MCF 10A (cell line): ENCODE measurements at regions not wholly inside any gene's neighbourhood (a gene's known extent, or its start where the extent isn't known, plus 50 kb on each side); places are given as distances from the start of the nearest gene placed in this dataset.

Experiments used
- BruUV-seq: library from RNA; stranded (reverse); fragments of 400-500 nt; replicated peaks from 2 replicates; lab custom pipeline; 2021; lab: Mats Ljungman, UMichigan
- CTCF ChIA-PET: fragments of 300-600 bp; sonication (Branson Sonifier 250); formaldehyde crosslinking; extraction: SDS; loops from one replicate; lab custom pipeline; 2021; ENCODE audit warnings: antibody characterized with exemption, inconsistent platforms; lab: Yijun Ruan, JAX
- POLR2A ChIA-PET: fragments of 300-600, 350-650 bp; sonication (Branson Sonifier 250); formaldehyde crosslinking; extraction: SDS; loops from one replicate; lab custom pipeline; 2020; ENCODE audit warnings: antibody characterized with exemption, inconsistent platforms; lab: Yijun Ruan, JAX
- DNase-seq: peaks from one replicate; pipeline ENCODE4 v3.0.0-alpha.2; 2018; ENCODE audit not compliant: unreplicated experiment
- H3K27ac Mint-ChIP-seq: one replicate; pipeline ENCODE4 v1.8.0; 2022; ENCODE audit warnings: mild to moderate bottlenecking, low read depth, mixed read lengths; ENCODE audit not compliant: unreplicated experiment
- H3K27me3 Mint-ChIP-seq: one replicate; pipeline ENCODE4 v1.8.0; 2022; ENCODE audit warnings: mixed read lengths; ENCODE audit not compliant: insufficient read depth, unreplicated experiment
- H3K36me3 Mint-ChIP-seq: one replicate; pipeline ENCODE4 v1.8.0; 2022; ENCODE audit warnings: mild to moderate bottlenecking, moderate library complexity, mixed read lengths; ENCODE audit not compliant: insufficient read depth, unreplicated experiment
- H3K4me1 Mint-ChIP-seq: one replicate; pipeline ENCODE4 v1.8.0; 2022; ENCODE audit warnings: mixed read lengths; ENCODE audit not compliant: insufficient read depth, unreplicated experiment
- H3K4me3 Mint-ChIP-seq: one replicate; pipeline ENCODE4 v1.8.0; 2022; ENCODE audit warnings: mild to moderate bottlenecking, moderate library complexity, mixed read lengths; ENCODE audit not compliant: unreplicated experiment
- H3K9me3 Mint-ChIP-seq: one replicate; pipeline ENCODE4 v1.8.0; 2022; ENCODE audit warnings: mixed read lengths; ENCODE audit not compliant: unreplicated experiment
- intact Hi-C: fragments of 100-400 bp; cut with micrococcal nuclease; formaldehyde crosslinking; loops from 2 replicates; pipeline ENCODE4 v1.14.1; 2022
- TF ChIP-seq, protein P1 (sequence below): fragments of 200-600 bp; IDR thresholded peaks from one replicate; pipeline ENCODE4 v1.8.0; 2022; ENCODE audit warnings: antibody characterized with exemption, mild to moderate bottlenecking; ENCODE audit not compliant: unreplicated experiment

DNA sequence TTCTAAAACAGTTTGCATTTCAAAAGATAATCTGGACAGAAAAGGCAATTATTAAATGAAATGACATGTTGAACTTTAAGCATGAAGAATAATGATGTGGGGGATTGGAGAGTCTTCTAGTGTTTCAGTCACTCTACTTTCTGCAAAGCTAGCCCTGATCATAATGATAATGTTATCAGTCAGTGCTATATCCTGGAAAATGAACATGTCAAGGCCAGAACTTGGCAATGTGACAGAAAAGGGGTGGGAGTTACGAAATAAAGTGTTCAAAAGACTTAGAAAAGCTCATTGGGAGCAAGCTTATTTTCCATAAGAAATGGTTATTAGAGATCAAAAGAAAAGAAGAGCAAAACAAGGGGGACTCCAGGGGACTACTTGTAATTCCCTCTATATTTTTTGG lies 288.5 kb upstream of the SLC8A1 start:
- H3K9me3 Mint-ChIP-seq: no peaks in the 10 kb centered on the region
- H3K27me3 Mint-ChIP-seq: no peaks in the 10 kb centered on the region
- no TSS peak for BruUV-seq
- ChIA-PET CTCF (no interaction called here), POLR2A (no interaction called here)
- TF ChIP-seq, protein P1, sequence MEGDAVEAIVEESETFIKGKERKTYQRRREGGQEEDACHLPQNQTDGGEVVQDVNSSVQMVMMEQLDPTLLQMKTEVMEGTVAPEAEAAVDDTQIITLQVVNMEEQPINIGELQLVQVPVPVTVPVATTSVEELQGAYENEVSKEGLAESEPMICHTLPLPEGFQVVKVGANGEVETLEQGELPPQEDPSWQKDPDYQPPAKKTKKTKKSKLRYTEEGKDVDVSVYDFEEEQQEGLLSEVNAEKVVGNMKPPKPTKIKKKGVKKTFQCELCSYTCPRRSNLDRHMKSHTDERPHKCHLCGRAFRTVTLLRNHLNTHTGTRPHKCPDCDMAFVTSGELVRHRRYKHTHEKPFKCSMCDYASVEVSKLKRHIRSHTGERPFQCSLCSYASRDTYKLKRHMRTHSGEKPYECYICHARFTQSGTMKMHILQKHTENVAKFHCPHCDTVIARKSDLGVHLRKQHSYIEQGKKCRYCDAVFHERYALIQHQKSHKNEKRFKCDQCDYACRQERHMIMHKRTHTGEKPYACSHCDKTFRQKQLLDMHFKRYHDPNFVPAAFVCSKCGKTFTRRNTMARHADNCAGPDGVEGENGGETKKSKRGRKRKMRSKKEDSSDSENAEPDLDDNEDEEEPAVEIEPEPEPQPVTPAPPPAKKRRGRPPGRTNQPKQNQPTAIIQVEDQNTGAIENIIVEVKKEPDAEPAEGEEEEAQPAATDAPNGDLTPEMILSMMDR: no peak
- no peak overlapping the region for H3K27ac Mint-ChIP-seq
- H3K4me3 Mint-ChIP-seq: no peak overlapping the region
- DNase-seq: peak; percentile 60
- peaks cover 6% of the 10 kb centered on the region for H3K4me1 Mint-ChIP-seq
- intact Hi-C loops: no loop called here
- H3K36me3 Mint-ChIP-seq: no peaks in the 10 kb centered on the region

DNA sequence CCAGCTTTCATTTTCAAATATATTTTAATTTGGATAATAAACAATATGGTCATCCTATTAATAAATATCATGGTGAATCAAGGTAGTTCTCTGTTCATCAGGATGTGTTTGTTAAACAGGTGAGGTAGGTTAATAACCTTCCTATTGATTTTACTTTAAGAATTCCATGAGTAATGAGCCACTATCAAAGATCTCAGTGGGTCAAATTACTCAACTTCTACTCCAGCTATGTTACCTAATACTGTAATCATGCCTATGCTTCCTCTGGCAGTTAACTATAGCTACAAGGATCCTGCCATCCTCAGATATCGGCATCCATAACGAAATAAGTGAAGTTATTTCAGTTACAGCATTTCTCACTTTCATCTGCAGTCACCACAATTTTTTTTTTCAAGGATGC lies 289.6 kb upstream of the SLC8A1 start:
- Mint-ChIP-seq H3K36me3 (no peaks in the 10 kb centered on the region), H3K4me3 (no peak overlapping the region), H3K27me3 (no peaks in the 10 kb centered on the region), H3K9me3 (no peaks in the 10 kb centered on the region), H3K27ac (no peak overlapping the region), H3K4me1 (peaks cover 6% of the 10 kb centered on the region)
- intact Hi-C loops: no loop called here
- no TSS peak for BruUV-seq
- POLR2A ChIA-PET: interaction anchor here (0.6 kb wide), 1 partner anchor 15 kb away, joined by 3 read pairs; no protein-coding TSS in a partner anchor
- no peak for DNase-seq
- CTCF ChIA-PET: interaction anchor here (0.6 to 1.5 kb wide), 3 partner anchors 10 to 976 kb away, joined by 3 read pairs; no protein-coding TSS in a partner anchor
- TF ChIP-seq, protein P1: no peak

DNA sequence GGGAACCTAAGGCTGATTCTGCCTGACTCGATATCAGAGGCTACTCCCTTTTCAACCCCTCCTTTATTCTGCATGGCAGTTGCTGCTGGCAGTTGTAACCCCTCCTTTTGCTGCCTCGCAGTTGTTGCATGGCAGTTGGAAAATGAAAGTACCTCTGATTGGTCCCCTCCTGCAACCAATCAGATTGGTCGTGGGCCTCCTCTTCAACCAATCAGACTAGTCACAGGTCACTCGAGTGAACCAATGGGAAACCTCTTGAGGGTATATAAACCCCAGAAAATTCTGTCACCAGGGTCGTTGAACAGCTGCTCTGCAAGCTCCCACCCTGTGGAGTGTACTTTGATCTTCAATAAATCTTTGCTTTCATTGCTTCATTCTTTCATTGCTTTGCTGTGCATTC lies 294.3 kb upstream of the SLC8A1 start:
- DNase-seq: no peak
- Mint-ChIP-seq H3K9me3 (no peaks in the 10 kb centered on the region), H3K4me1 (no peaks in the 10 kb centered on the region), H3K27ac (no peak overlapping the region), H3K27me3 (no peaks in the 10 kb centered on the region), H3K36me3 (no peaks in the 10 kb centered on the region), H3K4me3 (no peak overlapping the region)
- CTCF ChIA-PET: interaction anchor here (1.2 to 1.5 kb wide), 2 partner anchors 14 to 27 kb away, joined by 3 to 5 read pairs; no protein-coding TSS in a partner anchor
- BruUV-seq: no TSS peak
- intact Hi-C loops: no loop called here
- TF ChIP-seq, protein P1: no peak
- POLR2A ChIA-PET: no interaction called here

DNA sequence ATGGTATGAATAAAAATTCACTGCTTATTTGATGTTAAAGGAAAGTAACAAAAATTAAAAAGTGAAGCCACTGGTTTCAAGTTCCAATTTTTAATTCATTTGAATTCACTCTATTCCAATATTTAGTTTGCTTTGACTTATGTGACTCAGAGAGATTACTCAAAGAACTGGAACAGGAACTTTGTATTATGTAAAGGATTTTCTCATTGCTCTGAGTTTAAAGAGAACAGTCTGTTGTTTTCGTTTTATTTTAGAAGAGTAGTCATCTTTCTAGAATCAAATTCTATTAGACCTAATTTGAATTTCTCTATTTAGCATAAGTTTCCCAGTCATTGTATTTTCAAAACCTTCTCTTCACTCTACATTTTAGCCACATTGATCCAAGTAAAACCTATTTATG lies 300.1 kb upstream of the SLC8A1 start:
- no peak for DNase-seq
- Mint-ChIP-seq H3K9me3 (no peaks in the 10 kb centered on the region), H3K4me3 (no peak overlapping the region), H3K27me3 (no peaks in the 10 kb centered on the region), H3K27ac (no peak overlapping the region), H3K36me3 (no peaks in the 10 kb centered on the region), H3K4me1 (no peaks in the 10 kb centered on the region)
- TF ChIP-seq, protein P1: no peak
- BruUV-seq: no TSS peak
- ChIA-PET POLR2A (no interaction called here), CTCF (interaction anchor here (0.7 kb wide), 1 partner anchor 894 kb away, joined by 3 read pairs; no protein-coding TSS in a partner anchor)
- intact Hi-C loops: no loop called here
